HG03280 (cell line): ENCODE measurements at regions not wholly inside any gene's neighbourhood (a gene's known extent, or its start where the extent isn't known, plus 50 kb on each side); places are given as distances from the start of the nearest gene placed in this dataset.
"Not testable (repeated sequence)": the region's sequence is repeated elsewhere in the genome, so short reads cannot be mapped to it uniquely, and the experiment has no call there.

Source experiments
- ATAC-seq: cut with Tn5 transposase; IDR thresholded peaks from one replicate; pipeline ENCODE4 v1.9.1; 2021; ENCODE audit warnings: mild to moderate bottlenecking, moderate library complexity; ENCODE audit not compliant: unreplicated experiment

DNA sequence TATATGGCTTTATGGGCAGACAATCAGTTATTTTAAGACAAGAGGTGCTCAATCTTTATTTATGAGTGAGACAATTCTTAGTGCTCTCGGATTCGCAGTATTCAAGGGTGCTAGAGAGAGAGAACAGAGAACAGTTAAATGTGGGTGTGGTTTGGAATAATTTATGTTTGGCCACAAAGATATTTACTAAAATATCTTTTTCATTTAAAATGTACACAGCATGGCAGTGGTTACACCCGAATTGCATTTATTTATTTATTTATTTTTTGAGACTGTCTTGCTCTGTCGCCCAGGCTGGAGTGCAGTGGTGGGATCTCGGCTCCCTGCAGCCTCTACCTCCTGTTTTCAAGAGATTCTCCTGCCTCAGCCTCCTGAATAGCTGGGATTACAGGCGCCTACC lies 109.2 kb downstream of the CDCA7 start:
- no peak for ATAC-seq

- no peak for ATAC-seq
Observed at GRCh38 chr2:173467751-173468150, 113.1 kb downstream of the CDCA7 start.

GRCh38 chr2:173468266-173468793 lies 113.7 kb downstream of the CDCA7 start:
- ATAC-seq: no peak

DNA sequence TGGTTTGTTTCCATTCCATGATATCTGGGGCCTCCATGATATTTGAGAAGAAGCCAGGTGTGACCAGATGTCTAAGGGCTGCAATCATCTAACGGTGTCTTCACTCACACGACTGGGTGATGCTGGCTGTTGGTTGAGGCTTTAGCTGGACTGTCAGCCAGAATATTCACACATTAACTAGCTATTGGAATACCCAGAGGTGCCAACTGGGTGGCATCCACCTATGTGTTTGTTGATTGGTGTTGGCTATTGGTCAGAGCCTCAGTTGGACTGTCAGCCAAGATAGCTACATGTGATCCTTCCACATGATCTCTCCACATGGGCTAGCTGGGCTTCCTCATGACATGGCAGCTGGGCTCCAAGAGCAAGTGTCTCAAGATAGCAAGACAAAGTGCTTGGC lies 117.4 kb downstream of the CDCA7 start:
- no peak for ATAC-seq

GRCh38 chr2:173483137-173483536 lies 128.5 kb downstream of the CDCA7 start:
- no peak for ATAC-seq

DNA sequence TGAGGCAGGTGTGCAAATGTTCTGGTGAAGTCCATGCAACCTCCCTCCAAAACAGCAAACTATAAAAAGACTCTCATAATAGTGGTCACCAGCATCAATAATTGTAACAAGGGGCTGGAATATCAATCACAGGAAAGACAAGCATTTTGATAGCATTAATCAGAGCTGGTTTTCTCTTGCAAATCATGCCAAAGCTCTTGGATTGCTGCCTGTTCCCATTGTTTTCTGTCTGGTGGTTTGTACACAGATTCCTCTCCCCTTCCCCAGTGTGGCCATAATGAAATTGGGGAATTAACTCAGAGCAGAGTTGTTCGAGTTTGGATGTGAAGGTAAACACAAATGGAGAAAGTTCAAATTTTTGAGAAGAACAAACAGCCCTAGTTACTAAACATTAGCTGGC lies 134.2 kb downstream of the CDCA7 start:
- no peak for ATAC-seq

DNA sequence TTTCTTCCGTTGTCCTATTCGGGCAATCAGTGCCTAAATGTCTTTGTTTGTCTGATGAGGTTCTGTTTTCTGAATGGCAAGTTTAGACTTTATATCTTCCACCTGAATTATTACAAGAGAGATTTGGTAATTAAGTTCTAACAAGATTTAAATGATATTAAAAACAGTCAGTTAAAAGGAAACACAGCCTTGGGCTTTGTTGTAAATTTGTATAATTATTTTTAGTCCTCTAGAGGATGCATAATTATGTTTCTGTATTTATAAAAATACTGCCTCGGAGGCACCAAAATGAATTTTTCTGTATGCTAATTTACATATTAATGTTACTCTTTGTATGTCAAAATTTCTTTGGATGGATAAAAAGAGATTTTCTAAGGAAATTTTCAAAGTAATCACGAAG lies 136.7 kb downstream of the CDCA7 start:
- no peak for ATAC-seq

DNA sequence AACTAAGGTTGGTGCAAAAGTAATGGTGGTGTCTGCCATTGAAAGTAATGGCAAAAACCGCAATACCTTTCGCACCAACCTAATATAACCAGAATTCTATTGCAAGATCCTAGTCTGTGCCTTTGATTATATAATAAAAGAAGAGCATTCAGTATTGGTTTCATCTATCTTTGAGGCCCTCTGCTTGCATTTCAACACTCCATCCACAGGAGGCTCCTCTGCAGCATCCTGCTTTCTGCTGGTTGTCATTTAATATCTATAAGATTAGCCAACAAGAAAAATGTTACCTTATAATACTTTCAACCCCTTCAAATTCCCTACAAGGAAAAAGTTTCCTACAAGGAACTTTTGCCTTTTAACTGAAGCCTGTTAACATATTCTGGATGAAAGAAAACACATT lies 139.2 kb downstream of the CDCA7 start:
- no peak for ATAC-seq

- ATAC-seq: no peak
Observed at GRCh38 chr2:173496746-173497145, 142.1 kb downstream of the CDCA7 start.

DNA sequence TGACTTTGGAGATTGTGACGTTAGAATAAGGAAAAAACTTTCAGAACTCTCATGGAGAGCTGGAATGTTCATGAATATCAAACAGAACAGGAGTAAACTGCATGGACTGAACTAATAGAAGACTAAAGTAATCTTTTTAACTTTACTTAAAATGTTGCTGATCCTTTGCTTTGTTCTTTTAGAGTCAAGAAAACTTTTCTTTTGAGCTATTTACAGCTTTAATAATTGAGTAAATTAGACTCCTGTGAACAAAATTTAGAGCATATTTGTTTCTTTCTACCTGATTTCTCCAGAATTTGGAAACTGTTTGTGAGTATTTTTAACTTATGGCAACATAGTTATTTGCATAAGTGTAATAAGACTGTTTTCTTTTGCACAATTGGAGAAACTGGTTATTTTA lies 146.3 kb downstream of the CDCA7 start:
- no peak for ATAC-seq

- no peak for ATAC-seq
Observed at GRCh38 chr2:173502296-173502695, 147.6 kb downstream of the CDCA7 start.

DNA sequence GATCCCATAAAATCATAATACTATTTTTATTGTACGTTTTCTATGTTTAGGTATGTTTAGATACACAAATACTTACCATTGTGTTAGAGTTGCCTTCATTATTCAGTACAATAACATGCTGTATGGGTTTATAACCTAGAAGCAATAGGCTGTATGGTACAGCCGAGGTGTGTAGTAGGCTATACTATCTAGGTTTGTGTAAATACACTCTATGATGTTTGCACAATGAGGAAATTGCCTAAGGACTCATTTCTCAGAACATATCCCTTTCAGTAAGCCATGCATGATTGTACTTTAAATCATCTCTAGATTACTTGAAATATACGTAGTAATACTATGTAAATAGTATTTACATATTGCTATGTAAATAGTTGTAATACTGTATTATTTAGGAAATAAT lies 156.7 kb downstream of the CDCA7 start:
- no peak for ATAC-seq

DNA sequence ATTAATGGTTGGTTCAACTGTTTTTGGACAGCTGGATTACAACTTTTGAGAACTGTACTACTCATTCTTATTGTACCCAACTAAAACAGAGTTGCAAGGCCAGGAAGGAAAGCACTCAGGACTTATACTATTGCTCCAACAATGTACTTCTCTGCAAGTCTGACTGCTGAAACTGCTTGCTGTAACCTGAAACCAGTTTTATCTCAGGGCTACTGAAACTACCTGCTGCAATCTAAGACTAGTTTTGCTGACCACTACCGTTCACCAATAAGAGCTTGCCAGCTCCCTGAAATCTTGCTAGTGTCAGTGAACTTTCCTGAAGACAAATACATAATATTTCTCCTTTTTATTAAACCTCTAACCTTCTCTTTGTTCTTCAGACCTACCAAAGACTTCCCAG lies 157.3 kb downstream of the CDCA7 start:
- ATAC-seq: no peak

- ATAC-seq: no peak
Observed at GRCh38 chr2:173513107-173513727, 158.5 kb downstream of the CDCA7 start.

- ATAC-seq: no peak
Observed at GRCh38 chr2:173520918-173521317, 166.2 kb downstream of the CDCA7 start.

GRCh38 chr2:173521450-173522192 lies 166.9 kb downstream of the CDCA7 start:
- no peak for ATAC-seq

DNA sequence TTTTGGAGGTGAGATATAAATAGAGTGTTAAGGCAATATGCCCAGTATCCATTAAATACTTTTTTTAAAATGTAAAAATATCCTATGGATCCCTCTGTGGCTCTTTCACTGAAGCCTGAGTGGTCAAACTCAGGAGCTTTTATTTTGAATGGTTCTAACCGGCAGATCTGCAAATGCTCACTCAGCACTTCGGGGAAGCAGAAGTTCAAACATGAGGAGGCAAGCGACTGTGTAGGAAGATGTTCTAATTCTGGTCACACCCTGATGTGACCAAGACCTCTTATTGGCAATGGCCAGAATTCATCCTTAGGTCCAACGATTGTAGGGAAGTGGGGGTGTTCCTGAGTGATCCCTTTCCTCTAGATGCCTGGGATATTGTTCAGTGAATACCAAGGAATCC lies 168.8 kb downstream of the CDCA7 start:
- ATAC-seq: no peak

- ATAC-seq: no peak
Observed at GRCh38 chr2:173524256-173524955, 169.7 kb downstream of the CDCA7 start.

DNA sequence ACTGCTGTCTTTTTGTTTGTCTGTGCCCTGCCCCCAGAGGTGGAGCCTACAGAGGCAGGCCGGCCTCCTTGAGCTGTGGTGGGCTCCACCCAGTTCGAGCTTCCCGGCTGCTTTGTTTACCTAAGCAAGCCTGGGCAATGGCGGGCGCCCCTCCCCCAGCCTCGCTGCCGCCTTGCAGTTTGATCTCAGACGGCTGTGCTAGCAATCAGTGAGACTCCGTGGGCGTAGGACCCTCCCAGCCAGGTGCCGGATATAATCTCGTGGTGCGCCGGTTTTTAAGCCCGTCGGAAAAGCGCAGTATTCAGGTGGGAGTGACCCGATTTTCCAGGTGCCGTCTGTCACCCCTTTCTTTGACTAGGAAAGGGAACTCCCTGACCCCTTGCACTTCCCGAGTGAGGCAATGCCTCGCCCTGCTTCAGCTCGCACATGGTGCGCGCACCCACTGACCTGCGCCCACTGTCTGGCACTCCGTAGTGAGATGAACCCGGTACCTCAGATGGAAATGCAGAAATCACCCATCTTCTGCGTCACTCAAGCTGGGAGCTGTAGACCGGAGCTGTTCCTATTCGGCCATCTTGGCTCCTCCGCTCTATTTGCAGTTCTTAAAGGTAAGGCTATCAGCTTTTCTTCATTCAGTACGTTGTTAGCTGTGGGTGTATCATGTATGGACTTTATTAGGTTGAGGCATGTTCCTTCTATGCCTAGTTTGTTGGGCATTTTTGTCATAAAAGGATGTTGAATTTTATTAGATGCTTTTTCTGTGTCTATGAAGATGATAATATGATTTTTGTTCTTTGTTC lies 178.3 kb downstream of the CDCA7 start:
- not testable (repeated sequence) for ATAC-seq

- ATAC-seq: no peak
Observed at GRCh38 chr2:173537694-173538093, 183.0 kb downstream of the CDCA7 start.

GRCh38 chr2:173539615-173540014 lies 184.9 kb downstream of the CDCA7 start:
- ATAC-seq: no peak
